Lower leg skin (tissue), 4 donors: ENCODE measurements at regions not wholly inside any gene's neighbourhood (a gene's known extent, or its start where the extent isn't known, plus 50 kb on each side); places are given as distances from the start of the nearest gene placed in this dataset.

ENCODE experiments used
- DNase-seq, 2 donors: peaks; one replicate each; pipeline ENCODE4 v3.0.0-alpha.2; 2019; ENCODE audit warnings: low spot score in 2 of 2
- H3K4me3 ChIP-seq: fragments of 200-600 bp; sonication (generic); 2 replicates; pipeline ENCODE4 v1.5.1; 2017; ENCODE audit warnings: mild to moderate bottlenecking, low read depth; ENCODE audit not compliant: poor library complexity, severe bottlenecking
- POLR2A ChIP-seq, 2 donors: fragments of 450-650 bp; IDR thresholded peaks; one replicate each; pipeline ENCODE4 v1.6.1; 2016 to 2017; ENCODE audit warnings: antibody characterized with exemption in 2 of 2, mild to moderate bottlenecking in 1 of 2, moderate library complexity in 1 of 2
- WGBS, 2 donors: methylation state at CpG; one replicate each; pipeline ENCODE4 v1.1.5; 2018; 5-methylcytosine and 5-hydroxymethylcytosine counted together
- intact Hi-C: fragments of 100-400 bp; cut with DNase I; formaldehyde crosslinking; loops from one replicate; pipeline ENCODE4 v1.15.0; 2023; ENCODE audit warnings: low total_unique reads
- TF ChIP-seq, protein P1 (sequence below), 3 donors: fragments of 450-650 bp; IDR thresholded peaks; one replicate each; pipeline ENCODE4 v1.5.1; 2016; ENCODE audit warnings: antibody characterized with exemption in 3 of 3, mild to moderate bottlenecking in 3 of 3, moderate library complexity in 2 of 3

DNA sequence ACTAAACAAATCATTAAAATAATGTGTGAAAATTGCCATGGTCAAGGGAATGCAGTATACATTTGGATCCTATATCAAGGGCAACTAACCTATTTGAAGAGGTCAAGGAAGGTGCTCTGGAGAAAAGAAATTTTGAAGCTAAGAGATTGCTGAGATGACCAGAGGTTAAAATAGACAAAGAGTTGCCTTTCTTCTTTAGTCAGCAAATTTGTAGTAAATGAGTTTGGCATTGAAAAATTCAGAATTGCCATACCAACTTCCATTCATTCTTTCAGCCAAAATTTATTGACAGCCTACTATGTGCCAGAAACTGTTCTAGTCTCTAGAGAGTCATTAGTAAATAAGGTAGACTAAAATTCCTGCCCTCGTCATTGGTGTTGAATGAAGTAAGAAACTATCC is 396.2 kb downstream of the BCL11A start:
- 75 to 89% methylated on average over 1 of the region's 1 CpG for WGBS, 2 donors
- H3K4me3 ChIP-seq, result no peak overlapping the region
- intact Hi-C loops, result no loop called here
- TF ChIP-seq POLR2A (IDR thresholded peaks at IDR 0.05), result no peak
- TF ChIP-seq, protein P1, sequence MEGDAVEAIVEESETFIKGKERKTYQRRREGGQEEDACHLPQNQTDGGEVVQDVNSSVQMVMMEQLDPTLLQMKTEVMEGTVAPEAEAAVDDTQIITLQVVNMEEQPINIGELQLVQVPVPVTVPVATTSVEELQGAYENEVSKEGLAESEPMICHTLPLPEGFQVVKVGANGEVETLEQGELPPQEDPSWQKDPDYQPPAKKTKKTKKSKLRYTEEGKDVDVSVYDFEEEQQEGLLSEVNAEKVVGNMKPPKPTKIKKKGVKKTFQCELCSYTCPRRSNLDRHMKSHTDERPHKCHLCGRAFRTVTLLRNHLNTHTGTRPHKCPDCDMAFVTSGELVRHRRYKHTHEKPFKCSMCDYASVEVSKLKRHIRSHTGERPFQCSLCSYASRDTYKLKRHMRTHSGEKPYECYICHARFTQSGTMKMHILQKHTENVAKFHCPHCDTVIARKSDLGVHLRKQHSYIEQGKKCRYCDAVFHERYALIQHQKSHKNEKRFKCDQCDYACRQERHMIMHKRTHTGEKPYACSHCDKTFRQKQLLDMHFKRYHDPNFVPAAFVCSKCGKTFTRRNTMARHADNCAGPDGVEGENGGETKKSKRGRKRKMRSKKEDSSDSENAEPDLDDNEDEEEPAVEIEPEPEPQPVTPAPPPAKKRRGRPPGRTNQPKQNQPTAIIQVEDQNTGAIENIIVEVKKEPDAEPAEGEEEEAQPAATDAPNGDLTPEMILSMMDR (IDR thresholded peaks at IDR 0.05), result no peak
- no peak for DNase-seq

DNA sequence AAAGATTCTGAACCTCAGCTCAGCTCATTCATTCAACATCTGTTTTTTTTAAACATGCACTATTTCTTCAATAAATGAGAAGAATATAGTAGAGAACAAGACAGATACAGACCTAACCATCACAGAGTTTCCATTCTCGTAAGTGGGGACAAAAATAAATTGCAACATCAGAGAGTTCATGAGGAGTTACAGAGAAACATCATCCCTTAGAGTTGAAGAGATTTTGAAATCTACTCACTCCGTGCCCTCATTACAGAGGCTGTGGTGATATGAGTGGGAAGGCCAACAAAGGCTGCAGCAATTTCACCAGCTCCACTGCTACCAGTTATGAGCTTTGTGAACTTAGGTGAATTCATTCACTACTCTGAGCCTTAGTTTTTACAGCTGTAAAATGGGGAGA is 399.3 kb downstream of the BCL11A start:
- no peak overlapping the region for H3K4me3 ChIP-seq
- no peak for DNase-seq
- intact Hi-C loops, result no loop called here
- WGBS, 2 donors, result 83 to 85% methylated on average over 2 of the region's 2 CpGs
- TF ChIP-seq, protein P1 (IDR thresholded peaks at IDR 0.05), result no peak
- TF ChIP-seq POLR2A (IDR thresholded peaks at IDR 0.05), result no peak

DNA sequence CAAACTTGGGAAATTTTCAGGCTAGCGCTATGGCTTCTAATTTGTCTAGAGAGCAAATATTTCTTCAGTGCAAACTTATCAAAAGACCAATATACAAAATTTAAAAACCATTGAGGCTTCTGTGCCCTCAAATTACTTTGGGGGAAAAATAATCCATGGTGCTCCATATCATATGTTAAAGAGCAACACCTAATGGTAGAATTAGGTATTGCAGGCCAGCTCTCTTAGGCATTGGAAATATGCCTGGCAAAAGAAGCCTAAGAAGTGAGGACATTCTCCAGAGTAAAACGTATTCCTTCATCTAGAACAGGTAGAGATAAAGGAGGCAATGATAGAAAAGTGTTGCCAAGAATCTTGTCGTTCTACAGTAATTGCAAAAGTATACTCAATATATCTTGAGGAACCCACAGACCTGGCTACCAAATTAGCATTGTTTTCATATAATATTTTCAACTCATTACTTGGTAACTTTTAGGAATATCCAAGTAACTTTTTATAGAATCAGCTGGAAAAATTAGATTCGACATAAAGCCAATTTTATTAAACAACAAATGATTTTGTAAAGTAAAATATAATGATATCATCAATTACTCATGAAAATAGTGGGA is 401.1 kb downstream of the BCL11A start:
- intact Hi-C loops, result no loop called here
- 76 to 84% methylated on average over 4 of the region's 4 CpGs for WGBS, 2 donors

DNA sequence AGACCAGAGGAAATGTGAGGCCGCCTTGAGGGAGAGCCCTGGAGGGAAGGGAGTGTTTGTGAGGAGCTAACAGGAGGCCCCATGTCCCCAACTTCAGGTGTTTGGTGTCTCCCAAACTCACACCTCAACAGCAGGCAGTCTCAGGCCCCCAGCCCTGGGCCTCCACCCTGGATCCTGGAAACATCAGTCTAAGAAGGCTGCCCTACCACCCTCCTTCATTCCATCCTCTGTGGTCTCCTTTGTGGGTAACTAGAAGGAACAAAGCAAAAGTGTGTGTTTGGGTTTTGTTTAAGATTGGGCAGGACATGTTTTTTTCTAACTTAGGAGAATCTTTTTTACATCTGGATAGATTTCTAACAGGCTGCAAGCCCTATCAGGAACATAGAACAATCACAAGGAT is 404.3 kb downstream of the BCL11A start:
- H3K4me3 ChIP-seq, result no peak overlapping the region
- intact Hi-C loops, result no loop called here
- DNase-seq, result no peak
- 75 to 85% methylated on average over 1 of the region's 1 CpG for WGBS, 2 donors
- no peak for TF ChIP-seq POLR2A (IDR thresholded peaks at IDR 0.05)
- TF ChIP-seq, protein P1 (IDR thresholded peaks at IDR 0.05), result no peak

More for the DNA sequence above, 401.1 kb downstream of the BCL11A start:
- H3K4me3 ChIP-seq, result no peak overlapping the region
- TF ChIP-seq, protein P1 (IDR thresholded peaks at IDR 0.05), result no peak
- no peak for TF ChIP-seq POLR2A (IDR thresholded peaks at IDR 0.05)
- no peak for DNase-seq

DNA sequence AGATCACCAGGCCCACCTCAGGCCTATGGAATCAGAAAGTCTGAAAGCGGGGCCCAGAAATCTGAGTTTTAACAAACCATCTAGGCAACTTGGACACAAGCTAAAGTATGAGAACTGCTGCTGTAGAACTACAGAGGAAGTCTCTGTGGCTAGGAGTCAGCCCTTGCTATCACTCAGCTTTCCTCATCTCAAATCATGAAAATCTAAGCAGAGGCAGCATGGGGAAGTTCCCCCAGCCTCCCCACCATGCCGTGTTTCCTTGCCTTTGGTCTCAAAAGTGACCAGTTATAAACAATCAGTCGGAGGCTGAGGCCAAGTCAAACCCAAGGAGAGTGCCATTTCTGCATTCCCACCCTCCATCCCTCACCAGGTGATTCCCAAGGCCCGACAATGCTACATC is 404.7 kb downstream of the BCL11A start:
- WGBS, 2 donors, result 71 to 80% methylated on average over 4 of the region's 4 CpGs
- intact Hi-C loops, result no loop called here

More for the DNA sequence above, 404.7 kb downstream of the BCL11A start:
- TF ChIP-seq, protein P1 (IDR thresholded peaks at IDR 0.05), result no peak
- no peak for TF ChIP-seq POLR2A (IDR thresholded peaks at IDR 0.05)
- DNase-seq, result no peak
- no peak overlapping the region for H3K4me3 ChIP-seq
